ENCODE measurements at regions not wholly inside any gene's neighbourhood (a gene's known extent, or its start where the extent isn't known, plus 50 kb on each side); places are given as distances from the start of the nearest gene placed in this dataset.

- H3K27ac ChIP-seq: no peak overlapping the region
These were observed 386.8 kb downstream of the HDGFL1 start for GRCh38 chr6:22956029-22956681.

GRCh38 chr6:22958677-22959076 lies 389.3 kb downstream of the HDGFL1 start:
- peaks cover 0 to 8% (median 3%) of the 10 kb centered on the region in 4 donors for H3K4me1 ChIP-seq
- intact Hi-C loops (cut with DNase I; ENCODE audit: low total_unique reads): no loop called here
- whole genome bisulfite sequencing, 2 donors (ENCODE audit: low coverage in 1 of 2): 89 to 100% methylated on average over 1 of the region's 1 CpG
- DNase-seq: no peak
- H3K27ac ChIP-seq: no peak overlapping the region
- TF ChIP-seq, protein P1, sequence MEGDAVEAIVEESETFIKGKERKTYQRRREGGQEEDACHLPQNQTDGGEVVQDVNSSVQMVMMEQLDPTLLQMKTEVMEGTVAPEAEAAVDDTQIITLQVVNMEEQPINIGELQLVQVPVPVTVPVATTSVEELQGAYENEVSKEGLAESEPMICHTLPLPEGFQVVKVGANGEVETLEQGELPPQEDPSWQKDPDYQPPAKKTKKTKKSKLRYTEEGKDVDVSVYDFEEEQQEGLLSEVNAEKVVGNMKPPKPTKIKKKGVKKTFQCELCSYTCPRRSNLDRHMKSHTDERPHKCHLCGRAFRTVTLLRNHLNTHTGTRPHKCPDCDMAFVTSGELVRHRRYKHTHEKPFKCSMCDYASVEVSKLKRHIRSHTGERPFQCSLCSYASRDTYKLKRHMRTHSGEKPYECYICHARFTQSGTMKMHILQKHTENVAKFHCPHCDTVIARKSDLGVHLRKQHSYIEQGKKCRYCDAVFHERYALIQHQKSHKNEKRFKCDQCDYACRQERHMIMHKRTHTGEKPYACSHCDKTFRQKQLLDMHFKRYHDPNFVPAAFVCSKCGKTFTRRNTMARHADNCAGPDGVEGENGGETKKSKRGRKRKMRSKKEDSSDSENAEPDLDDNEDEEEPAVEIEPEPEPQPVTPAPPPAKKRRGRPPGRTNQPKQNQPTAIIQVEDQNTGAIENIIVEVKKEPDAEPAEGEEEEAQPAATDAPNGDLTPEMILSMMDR (IDR thresholded peaks at IDR 0.05): no peak
- TF ChIP-seq EP300 (IDR thresholded peaks at IDR 0.05; ENCODE audit: low read depth) (no peak), POLR2AphosphoS5 (IDR thresholded peaks at IDR 0.05) (no peak), POLR2A (IDR thresholded peaks at IDR 0.05) (no peak)
- H3K4me3 ChIP-seq: no peak overlapping the region
- no peaks in the 10 kb centered on the region for H3K36me3 ChIP-seq
- no peaks in the 10 kb centered on the region for H3K9me3 ChIP-seq
- in situ Hi-C loops (cut with MboI; ENCODE audit: low pct_ligation_motif_present in 1 of 4, low pct_unique_long_range_greater_than_20kb in 1 of 4, low sequenced_read_pairs in 3 of 4): no loop called here
- H3K27me3 ChIP-seq: no peaks in the 10 kb centered on the region

More at GRCh38 chr6:22956029-22956681, 386.8 kb downstream of the HDGFL1 start:
- H3K4me1 ChIP-seq: peaks cover 0 to 8% (median 3%) of the 10 kb centered on the region in 4 donors
- TF ChIP-seq EP300 (IDR thresholded peaks at IDR 0.05; ENCODE audit: low read depth) (no peak), POLR2A (IDR thresholded peaks at IDR 0.05) (no peak), POLR2AphosphoS5 (IDR thresholded peaks at IDR 0.05) (no peak)
- TF ChIP-seq, protein P1 (IDR thresholded peaks at IDR 0.05): no peak
- no peaks in the 10 kb centered on the region for H3K27me3 ChIP-seq
- WGBS, 2 donors (ENCODE audit: low coverage in 1 of 2): 21 to 30% methylated on average over 2 to 6 of the region's 6 CpGs
- H3K4me3 ChIP-seq: no peak overlapping the region
- no peak for DNase-seq
- H3K36me3 ChIP-seq: no peaks in the 10 kb centered on the region
- intact Hi-C loops (cut with DNase I; ENCODE audit: low total_unique reads): no loop called here
- in situ Hi-C loops (cut with MboI; ENCODE audit: low pct_ligation_motif_present in 1 of 4, low pct_unique_long_range_greater_than_20kb in 1 of 4, low sequenced_read_pairs in 3 of 4): no loop called here
- no peaks in the 10 kb centered on the region for H3K9me3 ChIP-seq

- no peaks in the 10 kb centered on the region for H3K27me3 ChIP-seq
- in situ Hi-C loops (cut with MboI; ENCODE audit: low pct_ligation_motif_present in 1 of 4, low pct_unique_long_range_greater_than_20kb in 1 of 4, low sequenced_read_pairs in 3 of 4) (no loop called here), intact Hi-C loops (cut with DNase I; ENCODE audit: low total_unique reads) (no loop called here)
- H3K4me1 ChIP-seq: peaks cover 0 to 8% (median 3%) of the 10 kb centered on the region in 4 donors
- no peaks in the 10 kb centered on the region for H3K9me3 ChIP-seq
- no peak overlapping the region for H3K4me3 ChIP-seq
- no peak for DNase-seq
- TF ChIP-seq EP300 (IDR thresholded peaks at IDR 0.05; ENCODE audit: low read depth): no peak
- TF ChIP-seq, protein P1 (IDR thresholded peaks at IDR 0.05): no peak
- no peak for TF ChIP-seq POLR2A (IDR thresholded peaks at IDR 0.05)
- H3K27ac ChIP-seq: no peak overlapping the region
- no peaks in the 10 kb centered on the region for H3K36me3 ChIP-seq
- 60 to 72% methylated on average over 2 of the region's 2 CpGs for WGBS, 2 donors (ENCODE audit: low coverage in 1 of 2)
These were observed 390.2 kb downstream of the HDGFL1 start for GRCh38 chr6:22959571-22959970.

DNA sequence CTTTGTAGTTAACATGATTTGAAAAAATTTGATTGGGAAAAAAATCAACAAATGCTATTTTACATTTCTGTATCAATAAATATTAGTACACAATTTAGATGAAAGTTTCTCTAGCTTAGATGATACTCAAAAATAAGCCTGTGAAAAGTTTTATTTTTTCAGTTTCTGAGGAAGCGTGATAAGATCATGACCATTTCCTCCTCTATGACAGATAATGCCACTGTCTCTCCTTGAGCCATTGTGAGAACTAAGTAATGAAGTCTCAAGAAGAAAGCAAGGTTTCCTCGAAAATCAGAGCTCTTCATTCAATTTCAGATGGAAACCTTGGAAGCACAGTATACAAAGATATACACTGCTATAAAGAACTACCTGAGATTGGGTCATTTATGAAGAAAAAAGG lies 395.0 kb downstream of the HDGFL1 start:
- Histone ChIP-seq H3K4me1 (no peaks in the 10 kb centered on the region), H3K9me3 (no peaks in the 10 kb centered on the region), H3K27me3 (no peaks in the 10 kb centered on the region), H3K4me3 (no peak overlapping the region), H3K36me3 (no peaks in the 10 kb centered on the region), H3K27ac (no peak overlapping the region)
- DNase-seq: no peak
- no peak for TF ChIP-seq POLR2A (IDR thresholded peaks at IDR 0.05)
- WGBS, 2 donors (ENCODE audit: low coverage in 1 of 2): 64 to 77% methylated on average over 2 of the region's 2 CpGs
- in situ Hi-C loops (cut with MboI; ENCODE audit: low pct_ligation_motif_present in 1 of 4, low pct_unique_long_range_greater_than_20kb in 1 of 4, low sequenced_read_pairs in 3 of 4): no loop called here
- intact Hi-C loops (cut with DNase I; ENCODE audit: low total_unique reads): no loop called here

DNA sequence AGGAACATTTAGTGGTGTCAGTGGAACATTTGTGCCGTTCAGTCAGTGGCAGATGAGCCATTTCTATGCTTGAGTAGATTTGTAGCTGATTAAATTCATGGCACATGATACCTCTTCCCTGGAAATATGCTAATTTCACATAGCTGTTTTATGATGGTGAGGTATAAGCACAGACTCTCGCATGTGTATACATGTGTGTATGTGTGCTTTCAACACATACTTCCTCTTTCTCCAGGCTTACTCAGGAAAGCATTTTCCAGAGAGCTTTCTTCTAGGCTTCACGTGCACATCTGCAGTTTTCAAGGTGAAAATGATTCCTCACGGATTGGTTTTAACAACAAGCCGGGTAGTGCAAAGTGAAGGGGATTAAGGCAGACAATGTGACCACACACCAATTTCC lies 396.5 kb downstream of the HDGFL1 start:
- intact Hi-C loops (cut with DNase I; ENCODE audit: low total_unique reads): no loop called here
- DNase-seq: no peak
- TF ChIP-seq, protein P1 (IDR thresholded peaks at IDR 0.05): no peak
- TF ChIP-seq POLR2AphosphoS5 (IDR thresholded peaks at IDR 0.05) (no peak), POLR2A (IDR thresholded peaks at IDR 0.05) (no peak), EP300 (IDR thresholded peaks at IDR 0.05; ENCODE audit: low read depth) (no peak)
- Histone ChIP-seq H3K27me3 (no peaks in the 10 kb centered on the region), H3K36me3 (no peaks in the 10 kb centered on the region), H3K4me3 (no peak overlapping the region), H3K27ac (no peak overlapping the region), H3K9me3 (no peaks in the 10 kb centered on the region), H3K4me1 (no peaks in the 10 kb centered on the region)
- 62% methylated on average over 5 of the region's 5 CpGs; no CpG with 5 or more reads in 1 of the 2 donors for WGBS, 2 donors (ENCODE audit: low coverage in 1 of 2)
- in situ Hi-C loops (cut with MboI; ENCODE audit: low pct_ligation_motif_present in 1 of 4, low pct_unique_long_range_greater_than_20kb in 1 of 4, low sequenced_read_pairs in 3 of 4): no loop called here

Data from transverse colon (tissue), 4 donors.